ENCODE measurements at regions not wholly inside any gene's neighbourhood (a gene's known extent, or its start where the extent isn't known, plus 50 kb on each side); places are given as distances from the start of the nearest gene placed in this dataset.

- TF ChIP-seq, protein P1, sequence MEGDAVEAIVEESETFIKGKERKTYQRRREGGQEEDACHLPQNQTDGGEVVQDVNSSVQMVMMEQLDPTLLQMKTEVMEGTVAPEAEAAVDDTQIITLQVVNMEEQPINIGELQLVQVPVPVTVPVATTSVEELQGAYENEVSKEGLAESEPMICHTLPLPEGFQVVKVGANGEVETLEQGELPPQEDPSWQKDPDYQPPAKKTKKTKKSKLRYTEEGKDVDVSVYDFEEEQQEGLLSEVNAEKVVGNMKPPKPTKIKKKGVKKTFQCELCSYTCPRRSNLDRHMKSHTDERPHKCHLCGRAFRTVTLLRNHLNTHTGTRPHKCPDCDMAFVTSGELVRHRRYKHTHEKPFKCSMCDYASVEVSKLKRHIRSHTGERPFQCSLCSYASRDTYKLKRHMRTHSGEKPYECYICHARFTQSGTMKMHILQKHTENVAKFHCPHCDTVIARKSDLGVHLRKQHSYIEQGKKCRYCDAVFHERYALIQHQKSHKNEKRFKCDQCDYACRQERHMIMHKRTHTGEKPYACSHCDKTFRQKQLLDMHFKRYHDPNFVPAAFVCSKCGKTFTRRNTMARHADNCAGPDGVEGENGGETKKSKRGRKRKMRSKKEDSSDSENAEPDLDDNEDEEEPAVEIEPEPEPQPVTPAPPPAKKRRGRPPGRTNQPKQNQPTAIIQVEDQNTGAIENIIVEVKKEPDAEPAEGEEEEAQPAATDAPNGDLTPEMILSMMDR (IDR thresholded peaks at IDR 0.05): no peak
- TF ChIP-seq POLR2A (IDR thresholded peaks at IDR 0.05): no peak
These were observed 61.1 kb upstream of the DCTD start for GRCh38 chr4:182978152-182978827.

All from lower leg skin (tissue), 3 donors.